ENCODE measurements at regions not wholly inside any gene's neighbourhood (a gene's known extent, or its start where the extent isn't known, plus 50 kb on each side); places are given as distances from the start of the nearest gene placed in this dataset.

DNA sequence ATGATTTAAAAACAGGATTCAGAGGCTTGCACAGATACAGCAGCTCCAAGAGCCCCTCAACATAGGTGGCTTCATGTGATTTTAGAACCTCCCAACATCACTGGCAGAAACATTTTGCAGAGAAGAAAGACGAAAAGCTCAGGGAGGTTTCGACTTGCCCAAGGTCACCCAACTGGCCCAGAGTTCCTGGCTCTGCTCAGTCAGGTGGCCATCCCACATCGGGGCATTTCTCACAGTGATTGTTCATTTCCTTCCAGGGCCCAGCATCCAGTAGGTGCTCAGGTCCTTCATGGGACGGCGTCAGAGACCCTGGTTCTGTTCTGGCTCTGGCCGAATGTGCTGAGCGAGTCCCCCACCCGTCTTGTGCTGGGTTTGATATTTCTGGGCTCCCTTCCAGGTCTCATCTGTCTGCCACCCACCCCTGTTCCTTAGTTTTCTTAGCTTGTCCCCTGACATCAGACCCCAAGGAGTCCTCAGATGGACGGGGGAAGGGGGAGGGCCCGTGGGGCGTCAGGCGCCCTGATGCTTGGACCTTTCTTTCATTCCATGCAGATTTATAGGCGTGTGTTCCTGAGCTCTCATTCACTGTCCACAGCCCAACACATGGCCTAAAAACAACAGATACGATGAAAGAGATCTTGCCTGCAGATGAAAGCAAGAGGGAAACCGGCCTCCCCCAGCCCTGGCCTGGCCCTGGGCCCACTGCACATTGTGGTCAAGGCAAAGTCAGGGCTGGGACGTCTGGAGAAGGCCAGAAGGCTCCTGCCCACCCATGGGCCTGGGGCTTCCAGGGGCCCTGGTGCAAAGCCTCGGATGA, 123.1 kb upstream of the ZBTB40 start:
- TF ChIP-seq CREB1 (IDR thresholded peaks at IDR 0.05; ENCODE audit: low read depth) (no peak), CEBPB (IDR thresholded peaks at IDR 0.05) (no peak), YY1 (IDR thresholded peaks at IDR 0.05; ENCODE audit: low read depth) (no peak), EP300 (IDR thresholded peaks at IDR 0.05; ENCODE audit: borderline replicate concordance) (no peak), TCF12 (IDR thresholded peaks at IDR 0.05; ENCODE audit: low read depth) (no peak), RAD21 (IDR thresholded peaks at IDR 0.05; ENCODE audit: low read depth) (no peak), NFIC (IDR thresholded peaks at IDR 0.05) (no peak)
- TF ChIP-seq, protein P1, sequence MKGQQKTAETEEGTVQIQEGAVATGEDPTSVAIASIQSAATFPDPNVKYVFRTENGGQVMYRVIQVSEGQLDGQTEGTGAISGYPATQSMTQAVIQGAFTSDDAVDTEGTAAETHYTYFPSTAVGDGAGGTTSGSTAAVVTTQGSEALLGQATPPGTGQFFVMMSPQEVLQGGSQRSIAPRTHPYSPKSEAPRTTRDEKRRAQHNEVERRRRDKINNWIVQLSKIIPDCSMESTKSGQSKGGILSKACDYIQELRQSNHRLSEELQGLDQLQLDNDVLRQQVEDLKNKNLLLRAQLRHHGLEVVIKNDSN (IDR thresholded peaks at IDR 0.05), result no peak
- TF ChIP-seq, protein P2, sequence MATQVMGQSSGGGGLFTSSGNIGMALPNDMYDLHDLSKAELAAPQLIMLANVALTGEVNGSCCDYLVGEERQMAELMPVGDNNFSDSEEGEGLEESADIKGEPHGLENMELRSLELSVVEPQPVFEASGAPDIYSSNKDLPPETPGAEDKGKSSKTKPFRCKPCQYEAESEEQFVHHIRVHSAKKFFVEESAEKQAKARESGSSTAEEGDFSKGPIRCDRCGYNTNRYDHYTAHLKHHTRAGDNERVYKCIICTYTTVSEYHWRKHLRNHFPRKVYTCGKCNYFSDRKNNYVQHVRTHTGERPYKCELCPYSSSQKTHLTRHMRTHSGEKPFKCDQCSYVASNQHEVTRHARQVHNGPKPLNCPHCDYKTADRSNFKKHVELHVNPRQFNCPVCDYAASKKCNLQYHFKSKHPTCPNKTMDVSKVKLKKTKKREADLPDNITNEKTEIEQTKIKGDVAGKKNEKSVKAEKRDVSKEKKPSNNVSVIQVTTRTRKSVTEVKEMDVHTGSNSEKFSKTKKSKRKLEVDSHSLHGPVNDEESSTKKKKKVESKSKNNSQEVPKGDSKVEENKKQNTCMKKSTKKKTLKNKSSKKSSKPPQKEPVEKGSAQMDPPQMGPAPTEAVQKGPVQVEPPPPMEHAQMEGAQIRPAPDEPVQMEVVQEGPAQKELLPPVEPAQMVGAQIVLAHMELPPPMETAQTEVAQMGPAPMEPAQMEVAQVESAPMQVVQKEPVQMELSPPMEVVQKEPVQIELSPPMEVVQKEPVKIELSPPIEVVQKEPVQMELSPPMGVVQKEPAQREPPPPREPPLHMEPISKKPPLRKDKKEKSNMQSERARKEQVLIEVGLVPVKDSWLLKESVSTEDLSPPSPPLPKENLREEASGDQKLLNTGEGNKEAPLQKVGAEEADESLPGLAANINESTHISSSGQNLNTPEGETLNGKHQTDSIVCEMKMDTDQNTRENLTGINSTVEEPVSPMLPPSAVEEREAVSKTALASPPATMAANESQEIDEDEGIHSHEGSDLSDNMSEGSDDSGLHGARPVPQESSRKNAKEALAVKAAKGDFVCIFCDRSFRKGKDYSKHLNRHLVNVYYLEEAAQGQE (IDR thresholded peaks at IDR 0.05; ENCODE audit: low read depth), result no peak

DNA sequence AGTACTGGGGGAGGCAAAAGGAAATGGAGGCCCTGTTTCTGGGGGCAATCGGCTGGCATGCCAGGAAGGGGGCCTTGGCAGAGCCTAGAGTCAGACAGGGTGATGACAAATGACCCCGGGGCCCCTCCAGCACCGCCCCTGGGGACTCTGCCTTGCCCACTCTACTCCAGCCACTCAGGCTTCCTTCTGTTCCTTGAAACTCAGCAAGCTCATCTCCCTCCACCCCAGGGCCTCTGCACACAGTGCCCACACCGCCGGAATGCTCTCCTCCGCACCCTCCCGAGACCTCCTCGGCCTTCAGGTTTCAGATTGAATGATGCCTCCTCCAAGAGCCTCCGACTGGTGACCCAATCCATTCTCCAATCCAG, 122.5 kb upstream of the ZBTB40 start:
- TF ChIP-seq, protein P2 (IDR thresholded peaks at IDR 0.05; ENCODE audit: low read depth), result no peak
- no peak for TF ChIP-seq TAF1 (IDR thresholded peaks at IDR 0.05; ENCODE audit: low read depth)

DNA sequence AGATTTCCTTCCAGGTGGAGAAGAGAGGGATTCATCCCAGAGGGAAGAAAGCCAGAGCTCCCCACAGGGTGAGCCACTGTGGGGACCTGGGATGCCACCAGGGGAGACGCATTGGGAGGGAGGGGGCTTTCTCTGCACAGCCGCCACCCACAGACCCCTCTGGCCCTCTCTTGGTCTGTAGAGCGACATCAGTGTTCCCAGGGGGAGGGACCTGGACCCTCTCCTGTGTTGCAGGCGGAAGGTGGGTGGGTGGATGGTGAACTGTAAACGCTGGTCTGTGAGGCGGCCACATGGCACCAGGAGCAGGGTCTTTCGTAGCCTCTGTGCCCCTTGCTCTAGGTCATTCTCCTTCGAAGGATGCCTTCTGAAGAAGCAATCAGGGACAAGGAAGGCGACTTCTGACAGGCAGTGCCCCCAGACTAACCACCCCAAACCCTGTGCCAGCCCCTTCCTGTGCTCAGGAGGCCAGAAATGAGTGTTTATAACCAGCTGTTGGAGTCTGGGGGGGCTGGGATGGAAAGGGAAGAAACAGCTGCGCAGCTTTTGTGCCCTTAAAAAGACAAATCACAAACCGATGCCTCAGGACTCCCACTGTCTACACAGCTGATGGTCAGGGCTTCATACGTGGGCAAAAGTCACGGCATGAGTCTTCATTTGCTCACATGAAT, 121.4 kb upstream of the ZBTB40 start:
- TF ChIP-seq, protein P2 (IDR thresholded peaks at IDR 0.05; ENCODE audit: low read depth), result no peak
- no peak for TF ChIP-seq EGR1 (IDR thresholded peaks at IDR 0.05)
- no peak for TF ChIP-seq NFIC (IDR thresholded peaks at IDR 0.05)
- no peak for TF ChIP-seq CEBPB (IDR thresholded peaks at IDR 0.05)
- TF ChIP-seq TCF12 (IDR thresholded peaks at IDR 0.05; ENCODE audit: low read depth), result no peak
- TF ChIP-seq TEAD4 (IDR thresholded peaks at IDR 0.05), result no peak
- no peak for TF ChIP-seq EP300 (IDR thresholded peaks at IDR 0.05; ENCODE audit: borderline replicate concordance)
- TF ChIP-seq TAF1 (IDR thresholded peaks at IDR 0.05; ENCODE audit: low read depth), result no peak
- TF ChIP-seq YY1 (IDR thresholded peaks at IDR 0.05; ENCODE audit: low read depth), result no peak
- TF ChIP-seq, protein P3, sequence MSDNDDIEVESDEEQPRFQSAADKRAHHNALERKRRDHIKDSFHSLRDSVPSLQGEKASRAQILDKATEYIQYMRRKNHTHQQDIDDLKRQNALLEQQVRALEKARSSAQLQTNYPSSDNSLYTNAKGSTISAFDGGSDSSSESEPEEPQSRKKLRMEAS (IDR thresholded peaks at IDR 0.05), result no peak
- TF ChIP-seq, protein P1 (IDR thresholded peaks at IDR 0.05), result no peak
- no peak for TF ChIP-seq ZBTB7A (IDR thresholded peaks at IDR 0.05; ENCODE audit: low read depth)
- TF ChIP-seq CREB1 (IDR thresholded peaks at IDR 0.05; ENCODE audit: low read depth), result no peak

DNA sequence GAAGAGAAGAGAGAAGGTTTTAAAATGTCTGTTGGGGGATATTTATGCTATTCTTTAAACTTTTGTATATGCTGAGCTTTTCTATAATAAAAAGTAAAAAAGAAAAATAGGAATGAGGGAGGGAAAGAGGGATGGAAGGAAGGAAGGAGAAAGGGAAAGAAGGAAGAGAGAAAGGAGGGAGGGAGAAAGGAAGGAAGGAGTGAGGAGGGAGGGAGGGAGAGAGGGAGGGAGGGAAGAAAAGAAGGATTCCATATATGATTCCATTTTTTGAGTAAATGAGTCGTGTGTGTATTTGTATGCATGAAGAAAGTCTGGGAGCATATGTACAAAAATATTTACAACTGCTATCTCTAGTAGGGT, 120.9 kb upstream of the ZBTB40 start:
- TF ChIP-seq TAF1 (IDR thresholded peaks at IDR 0.05; ENCODE audit: low read depth), result no peak
- no peak for TF ChIP-seq TEAD4 (IDR thresholded peaks at IDR 0.05)
- TF ChIP-seq TCF12 (IDR thresholded peaks at IDR 0.05; ENCODE audit: low read depth), result no peak
- TF ChIP-seq EP300 (IDR thresholded peaks at IDR 0.05; ENCODE audit: borderline replicate concordance), result no peak
- no peak for TF ChIP-seq EGR1 (IDR thresholded peaks at IDR 0.05)
- TF ChIP-seq, protein P2 (IDR thresholded peaks at IDR 0.05; ENCODE audit: low read depth), result no peak
- no peak for TF ChIP-seq CEBPB (IDR thresholded peaks at IDR 0.05)
- TF ChIP-seq, protein P1 (IDR thresholded peaks at IDR 0.05), result no peak

Measured in Ishikawa (cell line).